ENCODE measurements at regions not wholly inside any gene's neighbourhood (a gene's known extent, or its start where the extent isn't known, plus 50 kb on each side); places are given as distances from the start of the nearest gene placed in this dataset.

GRCh38 chrX:30111431-30111830, 103.9 kb upstream of the MAGEB2 start:
- H3K27ac ChIP-seq, result no peak overlapping the region
- TF ChIP-seq CTCF (conservative IDR thresholded peaks at IDR 0.05; ENCODE audit: low read depth, low read length), result no peak
- no peaks in the 10 kb centered on the region for H3K4me1 ChIP-seq (ENCODE audit: low read depth, poor library complexity, severe bottlenecking)
- no peak overlapping the region for H3K9ac ChIP-seq
- H4K20me1 ChIP-seq (ENCODE audit: insufficient read depth), result no peaks in the 10 kb centered on the region
- H3K36me3 ChIP-seq (ENCODE audit: insufficient read depth), result no peaks in the 10 kb centered on the region
- H3K79me2 ChIP-seq (ENCODE audit: insufficient read depth, low read depth), result no peaks in the 10 kb centered on the region
- H2AFZ ChIP-seq (ENCODE audit: low read depth), result no peak overlapping the region
- H3K4me3 ChIP-seq (IDR thresholded peaks at IDR 0.05; ENCODE audit: insufficient read depth, low read depth, low read length), result no peak overlapping the region
- no peak overlapping the region for H3K4me2 ChIP-seq
- no peaks in the 10 kb centered on the region for H3K27me3 ChIP-seq (ENCODE audit: insufficient read depth, low read depth)

GRCh38 chrX:30141966-30142365, 73.4 kb upstream of the MAGEB2 start:
- no peaks in the 10 kb centered on the region for H4K20me1 ChIP-seq (ENCODE audit: insufficient read depth)
- no peaks in the 10 kb centered on the region for H3K4me1 ChIP-seq (ENCODE audit: low read depth, poor library complexity, severe bottlenecking)
- H2AFZ ChIP-seq (ENCODE audit: low read depth), result no peak overlapping the region
- no peak overlapping the region for H3K27ac ChIP-seq
- no peak overlapping the region for H3K9ac ChIP-seq
- TF ChIP-seq CTCF (conservative IDR thresholded peaks at IDR 0.05; ENCODE audit: low read depth, low read length), result peak; percentile 46
- no peak overlapping the region for H3K4me3 ChIP-seq (IDR thresholded peaks at IDR 0.05; ENCODE audit: insufficient read depth, low read depth, low read length)
- no peaks in the 10 kb centered on the region for H3K79me2 ChIP-seq (ENCODE audit: insufficient read depth, low read depth)
- no peaks in the 10 kb centered on the region for H3K36me3 ChIP-seq (ENCODE audit: insufficient read depth)
- H3K27me3 ChIP-seq (ENCODE audit: insufficient read depth, low read depth), result no peaks in the 10 kb centered on the region
- no peak overlapping the region for H3K4me2 ChIP-seq

- H3K79me2 ChIP-seq (ENCODE audit: insufficient read depth, low read depth), result no peaks in the 10 kb centered on the region
- H2AFZ ChIP-seq (ENCODE audit: low read depth), result no peak overlapping the region
- no peak overlapping the region for H3K9ac ChIP-seq
- no peak overlapping the region for H3K27ac ChIP-seq
- H3K27me3 ChIP-seq (ENCODE audit: insufficient read depth, low read depth), result no peaks in the 10 kb centered on the region
- no peaks in the 10 kb centered on the region for H3K36me3 ChIP-seq (ENCODE audit: insufficient read depth)
- no peak overlapping the region for H3K4me3 ChIP-seq (IDR thresholded peaks at IDR 0.05; ENCODE audit: insufficient read depth, low read depth, low read length)
- H4K20me1 ChIP-seq (ENCODE audit: insufficient read depth), result no peaks in the 10 kb centered on the region
- H3K4me2 ChIP-seq, result no peak overlapping the region
- H3K4me1 ChIP-seq (ENCODE audit: low read depth, poor library complexity, severe bottlenecking), result no peaks in the 10 kb centered on the region
- TF ChIP-seq CTCF (conservative IDR thresholded peaks at IDR 0.05; ENCODE audit: low read depth, low read length), result no peak
Measured at GRCh38 chrX:30144221-30144620, 71.1 kb upstream of the MAGEB2 start.

GRCh38 chrX:30144971-30145731, 70.2 kb upstream of the MAGEB2 start:
- no peaks in the 10 kb centered on the region for H3K27me3 ChIP-seq (ENCODE audit: insufficient read depth, low read depth)
- no peak overlapping the region for H3K9ac ChIP-seq
- no peaks in the 10 kb centered on the region for H3K79me2 ChIP-seq (ENCODE audit: insufficient read depth, low read depth)
- H3K27ac ChIP-seq, result no peak overlapping the region
- H3K4me1 ChIP-seq (ENCODE audit: low read depth, poor library complexity, severe bottlenecking), result no peaks in the 10 kb centered on the region
- H3K4me3 ChIP-seq (IDR thresholded peaks at IDR 0.05; ENCODE audit: insufficient read depth, low read depth, low read length), result no peak overlapping the region
- TF ChIP-seq CTCF (conservative IDR thresholded peaks at IDR 0.05; ENCODE audit: low read depth, low read length), result no peak
- no peak overlapping the region for H3K4me2 ChIP-seq
- H3K36me3 ChIP-seq (ENCODE audit: insufficient read depth), result no peaks in the 10 kb centered on the region
- H4K20me1 ChIP-seq (ENCODE audit: insufficient read depth), result no peaks in the 10 kb centered on the region
- no peak overlapping the region for H2AFZ ChIP-seq (ENCODE audit: low read depth)
